Peyer's patch (tissue), 4 donors: ENCODE measurements at regions not wholly inside any gene's neighbourhood (a gene's known extent, or its start where the extent isn't known, plus 50 kb on each side); places are given as distances from the start of the nearest gene placed in this dataset.

Experiments used
- POLR2A ChIP-seq, 2 donors: fragments of 450-650 bp; IDR thresholded peaks; one replicate each; pipeline ENCODE4 v1.5.1; 2017; ENCODE audit warnings: antibody characterized with exemption in 2 of 2, mild to moderate bottlenecking in 2 of 2, moderate library complexity in 2 of 2
- TF ChIP-seq, protein P1 (sequence below), 6 experiments: fragments of 450-650 bp in 4 of 6; fragments of 200-600 bp in 2 of 6; sonication (generic) in 1 of 6; IDR thresholded peaks; one replicate each; pipeline ENCODE4 v1.5.1; 2017 to 2019; ENCODE audit warnings: antibody characterized with exemption in 6 of 6, mild to moderate bottlenecking in 3 of 6, moderate library complexity in 1 of 6

GRCh38 chr10:4231439-4231838 is 446.4 kb upstream of the KLF6 start:
- TF ChIP-seq, protein P1, sequence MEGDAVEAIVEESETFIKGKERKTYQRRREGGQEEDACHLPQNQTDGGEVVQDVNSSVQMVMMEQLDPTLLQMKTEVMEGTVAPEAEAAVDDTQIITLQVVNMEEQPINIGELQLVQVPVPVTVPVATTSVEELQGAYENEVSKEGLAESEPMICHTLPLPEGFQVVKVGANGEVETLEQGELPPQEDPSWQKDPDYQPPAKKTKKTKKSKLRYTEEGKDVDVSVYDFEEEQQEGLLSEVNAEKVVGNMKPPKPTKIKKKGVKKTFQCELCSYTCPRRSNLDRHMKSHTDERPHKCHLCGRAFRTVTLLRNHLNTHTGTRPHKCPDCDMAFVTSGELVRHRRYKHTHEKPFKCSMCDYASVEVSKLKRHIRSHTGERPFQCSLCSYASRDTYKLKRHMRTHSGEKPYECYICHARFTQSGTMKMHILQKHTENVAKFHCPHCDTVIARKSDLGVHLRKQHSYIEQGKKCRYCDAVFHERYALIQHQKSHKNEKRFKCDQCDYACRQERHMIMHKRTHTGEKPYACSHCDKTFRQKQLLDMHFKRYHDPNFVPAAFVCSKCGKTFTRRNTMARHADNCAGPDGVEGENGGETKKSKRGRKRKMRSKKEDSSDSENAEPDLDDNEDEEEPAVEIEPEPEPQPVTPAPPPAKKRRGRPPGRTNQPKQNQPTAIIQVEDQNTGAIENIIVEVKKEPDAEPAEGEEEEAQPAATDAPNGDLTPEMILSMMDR (IDR thresholded peaks at IDR 0.05): no peak
- TF ChIP-seq POLR2A (IDR thresholded peaks at IDR 0.05): no peak
